ENCODE measurements at regions not wholly inside any gene's neighbourhood (a gene's known extent, or its start where the extent isn't known, plus 50 kb on each side); places are given as distances from the start of the nearest gene placed in this dataset.

DNA sequence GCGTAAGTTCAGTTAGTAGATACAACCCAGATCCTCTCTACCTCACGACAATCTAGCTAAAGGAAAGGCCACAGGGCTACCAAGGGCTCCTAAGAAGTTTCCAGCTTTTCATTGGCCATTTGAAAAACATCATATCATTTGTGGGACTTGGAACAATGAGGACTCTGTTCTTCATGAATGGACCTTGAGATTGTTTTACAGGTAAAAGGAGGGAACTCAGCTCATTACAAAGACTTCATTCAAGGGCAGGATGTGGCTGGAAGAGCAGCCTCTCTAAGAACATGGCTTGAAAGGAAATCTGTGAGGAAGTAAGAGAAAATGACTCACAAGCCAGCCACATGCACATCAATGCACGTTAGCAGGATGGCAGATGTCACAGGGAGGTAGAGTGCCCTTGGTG, 105.9 kb upstream of the SLC7A11 start:
- DNase-seq, result no peak
- TF ChIP-seq EZH2 (optimal IDR thresholded peaks at IDR 0.05; ENCODE audit: low read depth, low read length) (no peak), EZH2phosphoT487 (IDR thresholded peaks at IDR 0.05; ENCODE audit: low read length) (no peak)
- TF ChIP-seq, protein P1, sequence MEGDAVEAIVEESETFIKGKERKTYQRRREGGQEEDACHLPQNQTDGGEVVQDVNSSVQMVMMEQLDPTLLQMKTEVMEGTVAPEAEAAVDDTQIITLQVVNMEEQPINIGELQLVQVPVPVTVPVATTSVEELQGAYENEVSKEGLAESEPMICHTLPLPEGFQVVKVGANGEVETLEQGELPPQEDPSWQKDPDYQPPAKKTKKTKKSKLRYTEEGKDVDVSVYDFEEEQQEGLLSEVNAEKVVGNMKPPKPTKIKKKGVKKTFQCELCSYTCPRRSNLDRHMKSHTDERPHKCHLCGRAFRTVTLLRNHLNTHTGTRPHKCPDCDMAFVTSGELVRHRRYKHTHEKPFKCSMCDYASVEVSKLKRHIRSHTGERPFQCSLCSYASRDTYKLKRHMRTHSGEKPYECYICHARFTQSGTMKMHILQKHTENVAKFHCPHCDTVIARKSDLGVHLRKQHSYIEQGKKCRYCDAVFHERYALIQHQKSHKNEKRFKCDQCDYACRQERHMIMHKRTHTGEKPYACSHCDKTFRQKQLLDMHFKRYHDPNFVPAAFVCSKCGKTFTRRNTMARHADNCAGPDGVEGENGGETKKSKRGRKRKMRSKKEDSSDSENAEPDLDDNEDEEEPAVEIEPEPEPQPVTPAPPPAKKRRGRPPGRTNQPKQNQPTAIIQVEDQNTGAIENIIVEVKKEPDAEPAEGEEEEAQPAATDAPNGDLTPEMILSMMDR (IDR thresholded peaks at IDR 0.05; ENCODE audit: low read length), result no peak
- Histone ChIP-seq H3F3A (ENCODE audit: insufficient read depth, low read length) (no peaks in the 10 kb centered on the region), H3K4me3 (ENCODE audit: low read length) (no peak overlapping the region), H3K9ac (ENCODE audit: low read length) (no peak overlapping the region), H3K4me2 (ENCODE audit: low read depth, low read length) (no peak overlapping the region), H3K79me2 (ENCODE audit: low read length) (no peaks in the 10 kb centered on the region), H3K4me1 (ENCODE audit: low read length) (no peaks in the 10 kb centered on the region), H3K9me3 (replicated peaks; ENCODE audit: insufficient read depth, low read length) (no peaks in the 10 kb centered on the region), H3K27ac (ENCODE audit: low read length) (no peak overlapping the region), H3K27me3 (replicated peaks; ENCODE audit: insufficient read depth, low read length) (no peaks in the 10 kb centered on the region), H3K9me2 (replicated peaks; ENCODE audit: insufficient read depth, low read length) (no peaks in the 10 kb centered on the region), H4K20me1 (ENCODE audit: insufficient read depth, low read length) (no peaks in the 10 kb centered on the region), H3K36me3 (replicated peaks; ENCODE audit: insufficient read depth, low read length) (no peaks in the 10 kb centered on the region), H2AFZ (ENCODE audit: low read length) (no peak overlapping the region)

DNA sequence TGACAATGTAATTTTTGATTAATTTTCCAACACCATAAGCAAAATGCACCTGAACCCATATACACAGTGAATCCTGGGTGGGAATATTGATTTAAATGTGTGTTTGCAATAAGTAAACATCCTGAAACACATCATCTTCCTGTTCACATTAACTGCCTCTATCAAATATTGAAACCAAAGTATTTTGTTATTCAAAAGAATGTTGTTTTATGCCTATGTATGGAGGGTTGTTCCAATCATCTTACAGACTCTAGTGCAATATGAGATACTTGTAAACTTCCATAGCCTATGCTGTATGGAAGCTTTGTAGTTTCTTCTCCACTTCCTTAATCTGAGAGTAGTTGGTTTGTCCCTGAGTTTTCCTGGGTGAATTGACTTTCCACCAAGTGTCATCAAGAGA, 105.4 kb upstream of the SLC7A11 start:
- no peaks in the 10 kb centered on the region for H3K27me3 ChIP-seq (replicated peaks; ENCODE audit: insufficient read depth, low read length)
- no peak overlapping the region for H3K9ac ChIP-seq (ENCODE audit: low read length)
- H3K9me2 ChIP-seq (replicated peaks; ENCODE audit: insufficient read depth, low read length), result no peaks in the 10 kb centered on the region
- no peaks in the 10 kb centered on the region for H3K36me3 ChIP-seq (replicated peaks; ENCODE audit: insufficient read depth, low read length)
- no peaks in the 10 kb centered on the region for H3K9me3 ChIP-seq (replicated peaks; ENCODE audit: insufficient read depth, low read length)
- no peaks in the 10 kb centered on the region for H3K4me1 ChIP-seq (ENCODE audit: low read length)
- no peak overlapping the region for H2AFZ ChIP-seq (ENCODE audit: low read length)
- no peak for DNase-seq
- no peak overlapping the region for H3K4me2 ChIP-seq (ENCODE audit: low read depth, low read length)
- H3F3A ChIP-seq (ENCODE audit: insufficient read depth, low read length), result no peaks in the 10 kb centered on the region
- no peak overlapping the region for H3K27ac ChIP-seq (ENCODE audit: low read length)
- TF ChIP-seq EZH2phosphoT487 (IDR thresholded peaks at IDR 0.05; ENCODE audit: low read length) (no peak), EZH2 (optimal IDR thresholded peaks at IDR 0.05; ENCODE audit: low read depth, low read length) (no peak)
- TF ChIP-seq, protein P1 (IDR thresholded peaks at IDR 0.05; ENCODE audit: low read length), result no peak
- H4K20me1 ChIP-seq (ENCODE audit: insufficient read depth, low read length), result no peaks in the 10 kb centered on the region
- H3K79me2 ChIP-seq (ENCODE audit: low read length), result no peaks in the 10 kb centered on the region
- H3K4me3 ChIP-seq (ENCODE audit: low read length), result no peak overlapping the region

DNA sequence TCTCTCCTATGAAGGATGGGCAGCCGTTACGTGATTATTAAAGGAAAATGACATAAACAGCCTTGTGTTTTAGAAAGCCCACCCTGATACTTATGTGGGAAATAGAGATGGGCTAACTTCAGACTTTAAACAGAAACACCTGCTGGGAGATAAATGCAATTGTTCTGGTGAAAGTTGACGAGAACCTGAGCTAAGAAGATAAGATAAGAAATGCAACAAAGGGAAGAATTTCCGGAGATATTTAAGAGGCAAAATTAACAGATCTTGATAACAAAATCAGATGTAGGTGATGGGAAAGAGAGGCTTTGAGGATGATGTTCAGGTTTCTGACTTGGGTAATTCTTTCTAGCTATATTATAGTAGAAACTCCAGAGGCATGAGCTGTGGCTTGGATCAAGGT, 102.7 kb upstream of the SLC7A11 start:
- DNase-seq, result no peak
- H3K9me3 ChIP-seq (replicated peaks; ENCODE audit: insufficient read depth, low read length), result no peaks in the 10 kb centered on the region
- H3K27me3 ChIP-seq (replicated peaks; ENCODE audit: insufficient read depth, low read length), result no peaks in the 10 kb centered on the region
- no peak overlapping the region for H2AFZ ChIP-seq (ENCODE audit: low read length)
- no peak overlapping the region for H3K27ac ChIP-seq (ENCODE audit: low read length)
- H4K20me1 ChIP-seq (ENCODE audit: insufficient read depth, low read length), result no peaks in the 10 kb centered on the region
- H3K9ac ChIP-seq (ENCODE audit: low read length), result no peak overlapping the region
- H3F3A ChIP-seq (ENCODE audit: insufficient read depth, low read length), result no peaks in the 10 kb centered on the region
- H3K4me1 ChIP-seq (ENCODE audit: low read length), result no peaks in the 10 kb centered on the region
- H3K36me3 ChIP-seq (replicated peaks; ENCODE audit: insufficient read depth, low read length), result no peaks in the 10 kb centered on the region
- no peaks in the 10 kb centered on the region for H3K79me2 ChIP-seq (ENCODE audit: low read length)
- no peak overlapping the region for H3K4me2 ChIP-seq (ENCODE audit: low read depth, low read length)
- TF ChIP-seq EZH2phosphoT487 (IDR thresholded peaks at IDR 0.05; ENCODE audit: low read length) (no peak), EZH2 (optimal IDR thresholded peaks at IDR 0.05; ENCODE audit: low read depth, low read length) (no peak)
- TF ChIP-seq, protein P1 (IDR thresholded peaks at IDR 0.05; ENCODE audit: low read length), result no peak
- H3K4me3 ChIP-seq (ENCODE audit: low read length), result no peak overlapping the region
- no peaks in the 10 kb centered on the region for H3K9me2 ChIP-seq (replicated peaks; ENCODE audit: insufficient read depth, low read length)
